Naive thymus-derived CD4-positive, alpha-beta T cell (primary cell): ENCODE measurements at regions not wholly inside any gene's neighbourhood (a gene's known extent, or its start where the extent isn't known, plus 50 kb on each side); places are given as distances from the start of the nearest gene placed in this dataset.

Source experiments
- ATAC-seq: fragments of 150-1000 bp; cut with Tn5 transposase; 2 replicates; pipeline ENCODE4 v1.10.0; 2021; ENCODE audit warnings: mild to moderate bottlenecking, moderate library complexity
- CTCF ChIA-PET: fragments of 350-600 bp; sonication (Branson Sonifier 250); formaldehyde crosslinking; loops from one replicate; lab custom pipeline; 2021; ENCODE audit warnings: antibody characterized with exemption; lab: Charles Lee
- POLR2A ChIA-PET: fragments of 350-600 bp; sonication (Branson Sonifier 250); formaldehyde crosslinking; loops from one replicate; lab custom pipeline; 2021; ENCODE audit warnings: antibody characterized with exemption, inconsistent platforms; lab: Charles Lee
- DNase-seq, 9 donors: peaks; one replicate each; pipeline versions ENCODE4 v3.0.0 to v3.0.0-alpha.2; 2020 to 2022; ENCODE audit warnings: mixed read lengths in 1 of 9
- H3K27ac ChIP-seq: one replicate; pipeline ENCODE4 v1.7.0; 2013; ENCODE audit warnings: mild to moderate bottlenecking, low read depth, low read length, moderate library complexity
- H3K27me3 ChIP-seq, 2 donors: one replicate each; pipeline ENCODE4 v1.7.0; 2013; ENCODE audit warnings: low read length in 2 of 2, mild to moderate bottlenecking in 2 of 2, moderate library complexity in 2 of 2; ENCODE audit not compliant: control insufficient read depth in 2 of 2, insufficient read depth in 2 of 2
- H3K36me3 ChIP-seq, 3 experiments: 1 replicate in 2 of 3; 2 replicates in 1 of 3; pipeline ENCODE4 v1.7.0; 2013; ENCODE audit warnings: low read length in 3 of 3, mild to moderate bottlenecking in 3 of 3, moderate library complexity in 1 of 3; ENCODE audit not compliant: insufficient read depth in 3 of 3, control insufficient read depth in 2 of 3
- H3K4me1 ChIP-seq, 2 donors: one replicate each; pipeline ENCODE4 v1.7.0; 2013; ENCODE audit warnings: low read length in 2 of 2, mild to moderate bottlenecking in 2 of 2, moderate library complexity in 1 of 2; ENCODE audit not compliant: control insufficient read depth in 2 of 2, insufficient read depth in 2 of 2
- H3K4me3 ChIP-seq: 2 replicates; pipeline ENCODE4 v1.7.0; 2013; ENCODE audit warnings: mild to moderate bottlenecking, low read length
- H3K9me3 ChIP-seq, 3 experiments: 1 replicate in 2 of 3; 2 replicates in 1 of 3; pipeline ENCODE4 v1.7.0; 2013; ENCODE audit warnings: low read length in 3 of 3; ENCODE audit not compliant: control insufficient read depth in 2 of 3
- H3K27ac Mint-ChIP-seq, 9 donors: one replicate each; pipeline ENCODE4 v1.8.0; 2020 to 2022; ENCODE audit warnings: mixed read lengths in 9 of 9, mild to moderate bottlenecking in 8 of 9, moderate library complexity in 5 of 9, inconsistent platforms in 2 of 9
- H3K27me3 Mint-ChIP-seq, 5 donors: one replicate each; pipeline ENCODE4 v1.8.0; 2021 to 2022; ENCODE audit warnings: mixed read lengths in 5 of 5, mild to moderate bottlenecking in 1 of 5
- H3K36me3 Mint-ChIP-seq, 5 donors: one replicate each; pipeline ENCODE4 v1.8.0; 2020 to 2022; ENCODE audit warnings: mixed read lengths in 5 of 5, mild to moderate bottlenecking in 3 of 5, inconsistent platforms in 1 of 5
- H3K4me1 Mint-ChIP-seq, 7 donors: one replicate each; pipeline ENCODE4 v1.8.0; 2020 to 2022; ENCODE audit warnings: mixed read lengths in 7 of 7, mild to moderate bottlenecking in 3 of 7, inconsistent platforms in 1 of 7
- H3K4me3 Mint-ChIP-seq, 10 donors: one replicate each; pipeline ENCODE4 v1.8.0; 2020 to 2022; ENCODE audit warnings: mild to moderate bottlenecking in 10 of 10, mixed read lengths in 10 of 10, moderate library complexity in 6 of 10, inconsistent platforms in 2 of 10
- H3K9me3 Mint-ChIP-seq, 11 donors: one replicate each; pipeline ENCODE4 v1.8.0; 2020 to 2022; ENCODE audit warnings: mixed read lengths in 11 of 11, mild to moderate bottlenecking in 4 of 11, inconsistent platforms in 1 of 11, moderate library complexity in 1 of 11
- intact Hi-C, 2 donors: fragments of 100-400 bp; cut with micrococcal nuclease; formaldehyde crosslinking; loops; one replicate each; pipeline ENCODE4 v1.15.1; 2023

DNA sequence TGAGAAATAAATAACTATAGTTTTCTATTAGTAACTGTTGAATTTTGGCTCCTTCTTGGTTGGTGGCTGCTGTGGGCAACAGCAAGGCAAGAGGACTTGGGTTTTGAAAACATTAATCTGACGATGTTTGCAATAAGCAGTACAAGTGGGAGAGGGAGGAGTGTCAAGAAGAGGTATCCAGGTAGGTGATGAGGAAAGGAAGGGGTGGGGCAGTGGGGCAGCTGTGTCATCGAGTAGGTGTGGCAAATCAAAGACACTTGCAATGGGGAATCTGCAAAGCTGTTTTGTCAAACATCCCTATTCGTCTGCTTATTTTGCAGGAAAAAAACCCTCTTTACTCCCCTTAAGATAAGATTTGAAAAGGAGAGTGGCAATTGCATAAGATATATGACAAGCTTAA lies 171.9 kb upstream of the MAP3K7 start:
- peaks cover 0 to 1% (median 0%) of the 10 kb centered on the region in 11 donors for H3K9me3 Mint-ChIP-seq
- ChIA-PET CTCF (no interaction called here), POLR2A (no interaction called here)
- ATAC-seq (no peak), DNase-seq (no peak)
- peaks cover 8 to 38% (median 12%) of the 10 kb centered on the region in 5 donors for H3K27me3 Mint-ChIP-seq
- H3K4me1 Mint-ChIP-seq, result no peaks in the 10 kb centered on the region
- H3K36me3 Mint-ChIP-seq, result no peaks in the 10 kb centered on the region
- H3K27ac Mint-ChIP-seq, result no peak overlapping the region
- H3K4me3 Mint-ChIP-seq, result no peak overlapping the region
- Histone ChIP-seq H3K27ac (no peak overlapping the region), H3K27me3 (no peaks in the 10 kb centered on the region), H3K4me1 (no peaks in the 10 kb centered on the region), H3K9me3 (no peaks in the 10 kb centered on the region), H3K36me3 (no peaks in the 10 kb centered on the region), H3K4me3 (no peak overlapping the region)
- intact Hi-C loops, result no loop called here

DNA sequence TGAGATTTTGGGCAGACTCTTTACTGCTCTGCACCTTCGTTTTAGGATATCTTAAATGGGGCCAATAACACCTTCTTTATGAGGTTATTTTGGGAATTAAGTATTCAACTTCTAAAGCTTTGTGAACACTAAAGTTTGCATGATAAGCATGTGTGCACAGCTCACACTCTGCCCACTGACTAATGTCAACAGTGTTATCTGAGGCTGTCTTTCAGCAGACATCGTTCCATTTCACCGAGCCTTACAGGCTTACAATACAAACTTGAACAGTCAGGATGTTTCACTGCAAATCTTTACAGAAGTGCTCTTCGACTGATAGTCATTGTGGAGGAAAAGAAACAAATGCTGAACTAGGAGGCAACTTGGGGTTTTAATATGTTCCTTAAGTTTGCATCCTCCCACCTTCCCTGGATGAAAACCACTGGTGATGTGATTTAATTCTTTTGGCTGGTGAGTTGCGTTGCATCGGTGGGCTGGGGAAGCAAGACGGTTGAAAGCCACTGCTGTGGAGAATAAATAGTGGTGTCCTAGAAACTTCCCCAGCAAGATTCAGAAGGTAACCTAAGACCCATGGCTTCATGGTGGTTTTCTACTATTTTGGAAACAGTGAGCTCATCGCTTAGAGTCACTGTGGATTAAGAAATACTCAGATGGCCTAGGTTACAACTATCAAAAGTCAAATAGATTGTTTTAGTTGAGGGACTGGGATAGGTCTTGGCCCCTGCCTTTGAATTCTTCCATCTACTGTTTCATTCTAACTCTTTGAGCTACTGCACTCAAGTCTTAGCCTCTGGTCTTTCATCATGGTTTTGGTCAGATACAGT lies 167.2 kb upstream of the MAP3K7 start:
- POLR2A ChIA-PET, result no interaction called here
- DNase-seq (no peak), ATAC-seq (no peak)
- CTCF ChIA-PET, result no interaction called here
- peaks cover 0 to 1% (median 0%) of the 10 kb centered on the region in 11 donors for H3K9me3 Mint-ChIP-seq
- H3K27me3 Mint-ChIP-seq, result peaks cover 9 to 36% (median 18%) of the 10 kb centered on the region in 5 donors
- Histone ChIP-seq H3K27me3 (no peaks in the 10 kb centered on the region), H3K9me3 (no peaks in the 10 kb centered on the region), H3K4me1 (no peaks in the 10 kb centered on the region), H3K27ac (no peak overlapping the region), H3K36me3 (no peaks in the 10 kb centered on the region), H3K4me3 (no peak overlapping the region)
- H3K27ac Mint-ChIP-seq, result no peak overlapping the region
- H3K4me3 Mint-ChIP-seq, result no peak overlapping the region
- peaks cover 0 to 1% (median 0%) of the 10 kb centered on the region in 7 donors for H3K4me1 Mint-ChIP-seq
- H3K36me3 Mint-ChIP-seq, result no peaks in the 10 kb centered on the region
- intact Hi-C loops, result no loop called here

DNA sequence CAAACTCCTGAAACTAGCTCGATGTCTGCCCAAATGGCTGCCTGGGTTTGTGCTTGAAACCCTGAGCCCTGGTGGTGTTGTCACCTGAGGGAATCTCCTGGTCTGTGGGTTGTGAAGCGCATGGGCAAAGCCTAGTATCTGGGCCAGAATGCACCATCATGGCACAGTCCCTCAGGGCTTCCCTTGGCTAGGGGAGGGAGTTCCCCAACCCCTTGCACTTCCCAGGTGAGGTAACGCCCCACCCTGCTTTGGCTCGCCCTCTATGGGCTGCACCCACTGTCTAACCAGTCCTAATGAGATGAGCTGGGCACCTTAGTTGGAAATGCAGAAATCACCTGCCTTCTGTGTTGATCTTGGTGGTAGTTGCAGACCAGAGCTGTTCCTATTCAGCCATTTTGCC lies 152.9 kb upstream of the MAP3K7 start:
- H3K9me3 Mint-ChIP-seq, result peaks cover 0 to 26% (median 8%) of the 10 kb centered on the region in 11 donors
- DNase-seq (no peak), ATAC-seq (no peak)
- POLR2A ChIA-PET, result no interaction called here
- H3K27ac Mint-ChIP-seq, result no peak overlapping the region
- peaks cover 8 to 29% (median 26%) of the 10 kb centered on the region in 5 donors for H3K27me3 Mint-ChIP-seq
- CTCF ChIA-PET, result no interaction called here
- H3K9me3 ChIP-seq, result no peaks in the 10 kb centered on the region
- H3K27me3 ChIP-seq, result no peaks in the 10 kb centered on the region
- H3K4me1 Mint-ChIP-seq, result no peaks in the 10 kb centered on the region
- H3K4me1 ChIP-seq, result no peaks in the 10 kb centered on the region
- intact Hi-C loops, result no loop called here
- H3K4me3 ChIP-seq, result no peak overlapping the region
- H3K4me3 Mint-ChIP-seq, result no peak overlapping the region
- H3K27ac ChIP-seq, result no peak overlapping the region
- no peaks in the 10 kb centered on the region for H3K36me3 ChIP-seq
- peaks cover 0 to 4% (median 0%) of the 10 kb centered on the region in 5 donors for H3K36me3 Mint-ChIP-seq

DNA sequence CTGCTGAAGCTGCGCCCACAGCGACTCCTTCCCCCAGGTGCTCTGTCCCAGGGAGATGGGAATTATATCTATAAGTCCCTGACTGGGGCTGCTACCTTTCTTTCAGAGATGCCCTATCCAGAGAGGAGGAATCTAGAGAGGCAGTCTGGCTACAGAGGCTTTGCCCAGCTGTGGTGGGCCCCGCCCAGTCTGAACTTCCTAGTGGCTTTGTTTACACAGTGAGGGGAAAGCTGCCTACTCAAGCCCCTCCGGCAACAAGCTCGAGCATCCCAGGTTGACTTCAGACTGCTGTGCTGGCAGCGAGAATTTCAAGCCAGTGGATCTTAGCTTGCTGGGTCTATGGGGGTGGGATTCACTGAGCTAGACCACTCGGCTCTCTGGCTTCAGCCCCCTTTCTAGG lies 152.5 kb upstream of the MAP3K7 start:
- Histone ChIP-seq H3K4me3 (no peak overlapping the region), H3K27me3 (no peaks in the 10 kb centered on the region), H3K27ac (no peak overlapping the region), H3K9me3 (no peaks in the 10 kb centered on the region), H3K4me1 (no peaks in the 10 kb centered on the region), H3K36me3 (no peaks in the 10 kb centered on the region)
- peaks cover under 1 to 31% (median 10%) of the 10 kb centered on the region in 11 donors for H3K9me3 Mint-ChIP-seq
- H3K36me3 Mint-ChIP-seq, result peaks cover 0 to 6% (median 0%) of the 10 kb centered on the region in 5 donors
- intact Hi-C loops, result no loop called here
- ATAC-seq (no peak), DNase-seq (no peak)
- H3K4me1 Mint-ChIP-seq, result no peaks in the 10 kb centered on the region
- H3K27ac Mint-ChIP-seq, result no peak overlapping the region
- H3K27me3 Mint-ChIP-seq, result peaks cover 7 to 33% (median 21%) of the 10 kb centered on the region in 5 donors
- CTCF ChIA-PET, result no interaction called here
- H3K4me3 Mint-ChIP-seq, result no peak overlapping the region
- POLR2A ChIA-PET, result no interaction called here

DNA sequence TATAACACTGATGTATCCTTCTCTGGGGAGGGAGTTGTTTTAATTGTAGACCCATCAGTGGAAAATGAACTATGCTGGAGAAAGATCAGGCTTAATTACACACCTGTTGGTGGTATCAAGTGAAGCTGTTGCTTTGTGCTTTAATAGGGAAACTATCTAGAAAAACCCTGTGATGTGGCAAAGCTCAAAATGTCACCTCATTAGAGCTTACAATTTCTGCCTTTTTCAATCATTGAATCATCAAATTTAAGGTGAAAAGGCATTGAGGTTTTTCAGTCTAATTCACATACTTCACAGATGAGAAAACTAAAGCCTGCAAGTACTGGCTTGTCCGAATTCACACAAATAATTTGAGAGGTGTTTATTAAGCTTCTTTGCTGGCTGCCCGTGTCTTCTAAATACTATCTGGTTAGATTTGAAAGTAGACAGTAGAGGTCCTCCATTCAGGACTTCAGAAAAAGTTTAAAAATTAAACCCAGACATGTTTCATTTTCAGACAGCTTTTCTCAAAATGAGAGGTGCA lies 143.3 kb upstream of the MAP3K7 start:
- Histone ChIP-seq H3K4me3 (no peak overlapping the region), H3K9me3 (no peaks in the 10 kb centered on the region), H3K27ac (no peak overlapping the region), H3K27me3 (no peaks in the 10 kb centered on the region), H3K4me1 (no peaks in the 10 kb centered on the region), H3K36me3 (no peaks in the 10 kb centered on the region)
- no peak overlapping the region for H3K4me3 Mint-ChIP-seq
- POLR2A ChIA-PET, result no interaction called here
- CTCF ChIA-PET, result no interaction called here
- H3K9me3 Mint-ChIP-seq, result peaks cover 0 to 13% (median 6%) of the 10 kb centered on the region in 11 donors
- H3K36me3 Mint-ChIP-seq, result peaks cover 0 to 7% (median 0%) of the 10 kb centered on the region in 5 donors
- peaks cover 0 to 22% (median 9%) of the 10 kb centered on the region in 5 donors for H3K27me3 Mint-ChIP-seq
- intact Hi-C loops, result no loop called here
- DNase-seq (no peak), ATAC-seq (no peak)
- peaks cover 0 to 1% (median 0%) of the 10 kb centered on the region in 7 donors for H3K4me1 Mint-ChIP-seq
- no peak overlapping the region for H3K27ac Mint-ChIP-seq

DNA sequence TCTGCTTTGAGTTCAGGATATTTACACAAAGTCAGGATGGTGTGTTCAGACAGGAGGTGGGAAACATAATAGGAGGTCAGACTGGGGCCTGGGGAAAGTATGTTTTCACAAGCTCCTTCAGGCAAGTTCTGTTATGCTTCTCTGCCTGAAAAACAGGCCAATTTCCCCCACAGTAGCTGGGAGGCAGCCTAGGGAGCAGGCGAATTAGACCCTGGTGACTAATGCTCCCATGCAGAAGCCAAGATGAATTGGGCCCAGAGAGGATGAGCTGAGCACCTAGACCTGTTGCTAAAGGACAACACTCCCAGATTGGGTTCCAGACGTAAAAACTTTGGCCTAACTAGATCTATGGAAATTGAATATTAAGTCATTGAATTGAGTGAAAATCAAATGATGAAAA lies 142.2 kb upstream of the MAP3K7 start:
- Mint-ChIP-seq H3K9me3 (peaks cover 0 to 3% (median 1%) of the 10 kb centered on the region in 11 donors), H3K4me3 (no peak overlapping the region), H3K4me1 (peaks cover 0 to 1% (median 0%) of the 10 kb centered on the region in 7 donors), H3K36me3 (peaks cover 0 to 2% (median 0%) of the 10 kb centered on the region in 5 donors), H3K27ac (no peak overlapping the region), H3K27me3 (peaks cover 0 to 23% (median 9%) of the 10 kb centered on the region in 5 donors)
- no peaks in the 10 kb centered on the region for H3K9me3 ChIP-seq
- H3K36me3 ChIP-seq, result no peaks in the 10 kb centered on the region
- H3K27me3 ChIP-seq, result no peaks in the 10 kb centered on the region
- no peaks in the 10 kb centered on the region for H3K4me1 ChIP-seq
- intact Hi-C loops, result no loop called here
- ATAC-seq, result no peak
- CTCF ChIA-PET, result no interaction called here
- no peak for DNase-seq
- POLR2A ChIA-PET, result no interaction called here
- no peak overlapping the region for H3K4me3 ChIP-seq
- H3K27ac ChIP-seq, result no peak overlapping the region

DNA sequence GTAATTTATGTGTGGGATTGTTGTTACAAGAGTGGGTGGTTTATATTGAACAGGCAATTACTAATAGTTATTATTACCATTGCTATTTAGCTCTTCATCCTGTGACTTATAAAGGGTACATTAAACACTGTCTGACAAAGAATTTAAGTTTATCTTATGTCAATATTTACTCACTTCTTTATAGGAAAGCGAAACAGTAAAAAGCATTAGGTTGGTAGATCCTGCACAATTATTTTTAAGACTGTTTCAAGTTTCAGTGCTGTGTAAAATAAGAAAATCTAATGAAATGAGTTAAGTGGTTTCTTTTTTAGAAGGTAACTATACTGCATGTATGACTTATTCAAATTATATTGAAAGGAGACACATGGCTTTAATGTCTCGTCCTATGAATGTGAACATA lies 135.8 kb upstream of the MAP3K7 start:
- Histone ChIP-seq H3K27me3 (no peaks in the 10 kb centered on the region), H3K4me1 (no peaks in the 10 kb centered on the region), H3K36me3 (no peaks in the 10 kb centered on the region), H3K4me3 (no peak overlapping the region), H3K9me3 (no peaks in the 10 kb centered on the region), H3K27ac (no peak overlapping the region)
- Mint-ChIP-seq H3K9me3 (peaks cover 0 to 2% (median 0%) of the 10 kb centered on the region in 11 donors), H3K4me3 (no peak overlapping the region), H3K27ac (no peak overlapping the region), H3K4me1 (no peaks in the 10 kb centered on the region), H3K27me3 (peaks cover 2 to 40% (median 22%) of the 10 kb centered on the region in 5 donors), H3K36me3 (no peaks in the 10 kb centered on the region)
- intact Hi-C loops, result no loop called here
- ATAC-seq (no peak), DNase-seq (no peak)
- CTCF ChIA-PET, result no interaction called here
- POLR2A ChIA-PET, result no interaction called here
